Neuronal stem cell (in vitro differentiated cells): ENCODE measurements at regions not wholly inside any gene's neighbourhood (a gene's known extent, or its start where the extent isn't known, plus 50 kb on each side); places are given as distances from the start of the nearest gene placed in this dataset. TPM values are rescaled to one million over a fixed set of nuclear protein-coding genes. Genes with fewer than 3 reads are reported as not detected.

Experiments used
- DNase-seq: peaks from one replicate; pipeline ENCODE4 v3.0.0-alpha.2; 2013; ENCODE audit warnings: low spot score
- H2AFZ ChIP-seq: one replicate; pipeline ENCODE4 v1.6.1; 2013; ENCODE audit warnings: mild to moderate bottlenecking, low read length, inconsistent platforms
- H2AK5ac ChIP-seq: 2 replicates; pipeline ENCODE4 v1.6.1; 2013; ENCODE audit warnings: low read depth, mild to moderate bottlenecking, inconsistent platforms, low read length, moderate library complexity, mixed read lengths
- H2BK120ac ChIP-seq: 2 replicates; pipeline ENCODE4 v1.6.1; 2013; ENCODE audit warnings: low read depth, mild to moderate bottlenecking, inconsistent platforms, low read length, moderate library complexity, mixed read lengths
- H2BK12ac ChIP-seq: one replicate; pipeline ENCODE4 v1.6.1; 2013; ENCODE audit warnings: low read length, inconsistent platforms
- H2BK15ac ChIP-seq: 2 replicates; pipeline ENCODE4 v1.6.1; 2013; ENCODE audit warnings: mild to moderate bottlenecking, low read length, inconsistent platforms, mixed read lengths
- H2BK5ac ChIP-seq: one replicate; pipeline ENCODE4 v1.6.1; 2013; ENCODE audit warnings: inconsistent platforms, mild to moderate bottlenecking, low read length, moderate library complexity
- H3K14ac ChIP-seq: one replicate; pipeline ENCODE4 v1.6.1; 2013; ENCODE audit warnings: low read length, inconsistent platforms
- H3K18ac ChIP-seq: 2 replicates; pipeline ENCODE4 v1.6.1; 2013; ENCODE audit warnings: low read length, inconsistent platforms
- H3K23ac ChIP-seq: 2 replicates; pipeline ENCODE4 v1.6.1; 2013; ENCODE audit warnings: low read depth, mild to moderate bottlenecking, mixed read lengths, low read length, inconsistent platforms; ENCODE audit not compliant: poor library complexity
- H3K27ac ChIP-seq: replicated peaks from 3 replicates; pipeline ENCODE4 v1.5.1; 2013; ENCODE audit warnings: low read length, inconsistent platforms
- H3K27me3 ChIP-seq, 3 experiments: 2 replicates each; pipeline ENCODE4 v1.6.1; 2013; ENCODE audit warnings: low read length in 3 of 3, mild to moderate bottlenecking in 2 of 3, inconsistent platforms in 1 of 3, low read depth in 1 of 3, mixed read lengths in 1 of 3, moderate library complexity in 1 of 3; ENCODE audit not compliant: control insufficient read depth in 3 of 3, insufficient read depth in 3 of 3
- H3K36me3 ChIP-seq, 2 donors: replicated peaks in 1 of 2; 2 replicates each; pipeline ENCODE4 v1.6.1; 2013; ENCODE audit warnings: low read length in 2 of 2; ENCODE audit not compliant: control insufficient read depth in 2 of 2, insufficient read depth in 2 of 2
- H3K4ac ChIP-seq: 2 replicates; pipeline ENCODE4 v1.6.1; 2013; ENCODE audit warnings: inconsistent platforms, mild to moderate bottlenecking, low read length, moderate library complexity
- H3K4me1 ChIP-seq, 2 donors: 1 replicate in 1 of 2; 2 replicates in 1 of 2; pipeline ENCODE4 v1.6.1; 2013; ENCODE audit warnings: low read length in 2 of 2, low read depth in 1 of 2; ENCODE audit not compliant: control insufficient read depth in 2 of 2, insufficient read depth in 1 of 2
- H3K4me2 ChIP-seq: one replicate; pipeline ENCODE4 v1.6.1; 2013; ENCODE audit warnings: mild to moderate bottlenecking, low read length, inconsistent platforms; ENCODE audit not compliant: insufficient read depth, poor library complexity, severe bottlenecking
- H3K4me3 ChIP-seq, 2 donors: 2 replicates each; pipeline ENCODE4 v1.5.1; 2013; ENCODE audit warnings: low read length in 2 of 2, mild to moderate bottlenecking in 2 of 2, inconsistent platforms in 1 of 2, moderate library complexity in 1 of 2
- H3K79me1 ChIP-seq: one replicate; pipeline ENCODE4 v1.6.1; 2013; ENCODE audit warnings: low read depth, mild to moderate bottlenecking, inconsistent platforms, low read length, moderate library complexity
- H3K9ac ChIP-seq: one replicate; pipeline ENCODE4 v1.6.1; 2013; ENCODE audit warnings: mild to moderate bottlenecking, low read depth, low read length, inconsistent platforms; ENCODE audit not compliant: poor library complexity
- H3K9me3 ChIP-seq, 2 donors: replicated peaks in 1 of 2; 2 replicates each; pipeline versions ENCODE3 to v1.6.1; 2013; ENCODE audit warnings: low read length in 2 of 2, mild to moderate bottlenecking in 2 of 2, inconsistent platforms in 1 of 2, low read depth in 1 of 2, mixed read lengths in 1 of 2, moderate library complexity in 1 of 2; ENCODE audit not compliant: control insufficient read depth in 2 of 2, insufficient read depth in 1 of 2
- H4K8ac ChIP-seq: one replicate; pipeline ENCODE4 v1.6.1; 2013; ENCODE audit warnings: low read depth, mild to moderate bottlenecking, inconsistent platforms, low read length, moderate library complexity
- H4K91ac ChIP-seq: one replicate; pipeline ENCODE4 v1.6.1; 2013; ENCODE audit warnings: low read length, low read depth, mild to moderate bottlenecking, inconsistent platforms; ENCODE audit not compliant: poor library complexity
- WGBS, 2 donors: extraction: QIAGEN DNeasy Blood & Tissue Kit; methylation state at CpG; one replicate each; pipeline ENCODE4 v1.1.7; 2013; ENCODE audit warnings: missing lambda C conversion rate in 2 of 2, mixed read lengths in 1 of 2; ENCODE audit not compliant: insufficient read length in 2 of 2, insufficient replicate concordance in 1 of 2; ENCODE audit errors: extremely low coverage in 2 of 2; 5-methylcytosine and 5-hydroxymethylcytosine counted together
- small RNA-seq: library from polyadenylated mRNA; stranded (forward); fragments of <200 nt; extraction: miRNeasy Mini kit (QIAGEN cat#:217004); gene quantifications from one replicate; pipeline ENCODE3, GENCODE V24; 2013; ENCODE audit not compliant: insufficient read depth

- no peak overlapping the region for H2AK5ac ChIP-seq
- no peaks in the 10 kb centered on the region for H3K4me1 ChIP-seq
- DNase-seq = no peak
- no peak overlapping the region for H4K8ac ChIP-seq
- no peaks in the 10 kb centered on the region for H3K27me3 ChIP-seq
- no peak overlapping the region for H3K27ac ChIP-seq
- no peak overlapping the region for H3K4me2 ChIP-seq
- no peaks in the 10 kb centered on the region for H3K36me3 ChIP-seq
- no peak overlapping the region for H2BK12ac ChIP-seq
- H3K79me1 ChIP-seq = no peaks in the 10 kb centered on the region
- no peak overlapping the region for H3K4ac ChIP-seq
- no peak overlapping the region for H3K9ac ChIP-seq
- WGBS, 2 donors = no CpG with 5 or more reads among the region's 3 CpGs
- H3K14ac ChIP-seq = no peak overlapping the region
- no peak overlapping the region for H3K18ac ChIP-seq
- no peaks in the 10 kb centered on the region for H3K9me3 ChIP-seq
- H2BK5ac ChIP-seq = no peak overlapping the region
- H2AFZ ChIP-seq = no peak overlapping the region
- no peak overlapping the region for H2BK120ac ChIP-seq
- no peak overlapping the region for H3K4me3 ChIP-seq
- no peak overlapping the region for H2BK15ac ChIP-seq
- no peak overlapping the region for H3K23ac ChIP-seq
- H4K91ac ChIP-seq = no peak overlapping the region
Observed at GRCh38 chrX:108795240-108795639, 58.9 kb upstream of the IRS4 start.

Small RNA genes in the stretch of these regions (small RNA-seq; reads per million reads assigned to genes)
- gene MIR6087 = 2.8 reads per million
- gene RNU6-309P = not detected
